GM23248 (cell line): ENCODE measurements at regions not wholly inside any gene's neighbourhood (a gene's known extent, or its start where the extent isn't known, plus 50 kb on each side); places are given as distances from the start of the nearest gene placed in this dataset.

Source experiments
- DNase-seq: peaks from one replicate; pipeline ENCODE4 v3.0.0-alpha.2; 2015
- H2AFZ ChIP-seq: fragments of 200-600 bp; sonication (generic); 2 replicates; pipeline ENCODE4 v1.6.1; 2016; ENCODE audit warnings: antibody characterized with exemption
- H3F3A ChIP-seq: fragments of 200-600 bp; sonication (generic); 2 replicates; pipeline ENCODE4 v1.6.1; 2016; ENCODE audit warnings: mild to moderate bottlenecking, antibody characterized with exemption, mixed run types; ENCODE audit not compliant: insufficient read depth
- H3K27ac ChIP-seq: fragments of 200-600 bp; sonication (generic); 2 replicates; pipeline ENCODE4 v1.5.1; 2016; ENCODE audit warnings: mild to moderate bottlenecking
- H3K27me3 ChIP-seq: fragments of 200-600 bp; sonication (generic); replicated peaks from 2 replicates; pipeline ENCODE4 v1.6.1; 2016; ENCODE audit warnings: mild to moderate bottlenecking; ENCODE audit not compliant: insufficient read depth
- H3K36me3 ChIP-seq: fragments of 200-600 bp; sonication (generic); 2 replicates; pipeline ENCODE4 v1.6.1; 2016; ENCODE audit warnings: low read depth, mild to moderate bottlenecking
- H3K4me1 ChIP-seq: fragments of 200-600 bp; sonication (generic); 2 replicates; pipeline ENCODE4 v1.6.1; 2016; ENCODE audit warnings: mild to moderate bottlenecking; ENCODE audit not compliant: insufficient read depth
- H3K4me2 ChIP-seq: fragments of 200-600 bp; sonication (generic); one replicate; pipeline ENCODE4 v1.6.1; 2016; ENCODE audit warnings: mild to moderate bottlenecking; ENCODE audit not compliant: unreplicated experiment
- H3K4me3 ChIP-seq: fragments of 200-600 bp; sonication (generic); 2 replicates; pipeline ENCODE4 v1.5.1; 2016; ENCODE audit warnings: mild to moderate bottlenecking
- H3K79me2 ChIP-seq: fragments of 200-600 bp; sonication (generic); 2 replicates; pipeline ENCODE4 v1.6.1; 2016; ENCODE audit warnings: mild to moderate bottlenecking; ENCODE audit not compliant: insufficient read depth
- H3K9ac ChIP-seq: fragments of 200-600 bp; sonication (generic); 2 replicates; pipeline ENCODE4 v1.6.1; 2016; ENCODE audit warnings: mild to moderate bottlenecking
- H3K9me2 ChIP-seq: fragments of 200-600 bp; sonication (generic); 2 replicates; pipeline ENCODE4 v1.6.1; 2016; ENCODE audit warnings: mixed run types, mild to moderate bottlenecking, moderate library complexity; ENCODE audit not compliant: insufficient read depth
- H3K9me3 ChIP-seq: fragments of 200-600 bp; sonication (generic); one replicate; pipeline ENCODE4 v1.6.1; 2017; ENCODE audit warnings: low read depth
- H4K20me1 ChIP-seq: fragments of 200-600 bp; sonication (generic); 2 replicates; pipeline ENCODE4 v1.6.0; 2016; ENCODE audit not compliant: insufficient read depth
- EZH2 ChIP-seq: fragments of 200-600 bp; sonication (generic); IDR thresholded peaks from 2 replicates; pipeline ENCODE4 v1.6.1; 2018; ENCODE audit warnings: antibody characterized with exemption, mild to moderate bottlenecking; ENCODE audit not compliant: insufficient read depth, poor library complexity, severe bottlenecking
- EZH2phosphoT487 ChIP-seq: fragments of 200-600 bp; sonication (generic); IDR thresholded peaks from 2 replicates; pipeline ENCODE4 v1.6.1; 2018; ENCODE audit warnings: antibody characterized with exemption, moderate library complexity, mild to moderate bottlenecking, low read depth; ENCODE audit not compliant: insufficient read depth
- WGBS, 2 experiments: methylation state at CpG; one replicate each; pipeline ENCODE4 v1.1.6; 2015 to 2017; ENCODE audit warnings: low lambda C conversion rate in 2 of 2, low coverage in 1 of 2; ENCODE audit errors: missing lambda C conversion rate in 2 of 2; 5-methylcytosine and 5-hydroxymethylcytosine counted together
- in situ Hi-C: fragments of 300-500 bp; cut with MboI; formaldehyde crosslinking; loops from 2 replicates; pipeline ENCODE4 v1.15.0; 2020

DNA sequence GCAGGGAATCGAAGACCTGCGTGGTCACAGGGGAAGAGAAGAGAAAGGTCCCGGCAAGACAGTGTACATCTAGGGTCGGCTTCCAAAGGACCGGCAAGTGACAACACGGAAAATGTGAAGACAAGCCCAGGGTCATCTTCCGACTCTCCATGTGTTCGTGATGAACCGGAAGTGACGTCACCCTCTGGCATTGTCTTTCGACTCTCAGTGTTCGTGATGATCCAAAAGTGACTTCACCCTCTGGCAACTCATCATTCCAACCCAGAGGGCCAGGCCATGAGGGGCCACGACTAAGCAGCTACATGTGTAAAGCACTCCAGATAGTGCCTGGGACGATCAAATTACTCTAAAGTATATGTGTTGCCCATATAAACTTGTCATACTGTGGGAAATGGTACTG lies 290.8 kb downstream of the THBS2 start:
- Histone ChIP-seq H3K4me2 (no peak overlapping the region), H2AFZ (peak overlapping the region; percentile 26), H3F3A (peaks cover 21% of the 10 kb centered on the region), H3K27ac (no peak overlapping the region), H3K9me2 (no peaks in the 10 kb centered on the region), H3K4me3 (no peak overlapping the region), H3K4me1 (peaks cover 22% of the 10 kb centered on the region), H3K27me3 (no peaks in the 10 kb centered on the region), H3K79me2 (no peaks in the 10 kb centered on the region), H3K9me3 (no peaks in the 10 kb centered on the region), H4K20me1 (no peaks in the 10 kb centered on the region), H3K36me3 (no peaks in the 10 kb centered on the region), H3K9ac (no peak overlapping the region)
- TF ChIP-seq EZH2 (no peak), EZH2phosphoT487 (no peak)
- peak; percentile 82 for DNase-seq
- WGBS, 2 experiments: 21 to 23% methylated on average over 14 of the region's 14 CpGs
- in situ Hi-C loops: loop anchor here (25.0 kb wide), 1 partner anchor 249 kb away; no protein-coding TSS in a partner anchor

DNA sequence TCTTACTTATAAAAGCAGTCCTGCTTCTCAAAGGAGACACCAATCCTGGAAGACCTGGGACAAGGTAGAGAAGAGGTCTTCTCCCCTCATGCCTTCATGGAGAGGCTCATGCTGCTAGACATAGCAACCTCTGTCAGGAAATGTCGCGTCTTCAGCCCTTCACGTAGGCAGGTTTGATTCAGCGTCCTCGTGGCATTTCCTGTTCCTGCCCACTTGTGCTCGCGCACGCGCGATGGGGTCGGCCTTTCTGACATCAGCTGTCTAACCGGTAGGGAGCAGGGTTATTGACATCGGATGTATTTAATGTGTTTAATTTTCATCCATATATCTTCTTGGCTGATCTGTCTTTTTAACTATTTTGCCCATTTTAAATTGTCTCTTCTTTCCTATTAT lies 292.4 kb downstream of the THBS2 start:
- no peaks in the 10 kb centered on the region for H3K36me3 ChIP-seq
- no peak for DNase-seq
- H3K4me2 ChIP-seq: no peak overlapping the region
- H4K20me1 ChIP-seq: no peaks in the 10 kb centered on the region
- H3K9me2 ChIP-seq: no peaks in the 10 kb centered on the region
- H2AFZ ChIP-seq: no peak overlapping the region
- no peak overlapping the region for H3K9ac ChIP-seq
- H3K27me3 ChIP-seq: no peaks in the 10 kb centered on the region
- in situ Hi-C loops: loop anchor here (25.0 kb wide), 1 partner anchor 251 kb away; no protein-coding TSS in a partner anchor
- H3K9me3 ChIP-seq: no peaks in the 10 kb centered on the region
- WGBS, 2 experiments: 87 to 93% methylated on average over 13 of the region's 13 CpGs
- no peak overlapping the region for H3K4me3 ChIP-seq
- H3K79me2 ChIP-seq: no peaks in the 10 kb centered on the region
- TF ChIP-seq EZH2phosphoT487: no peak
- no peak for TF ChIP-seq EZH2
- no peak overlapping the region for H3K27ac ChIP-seq
- peaks cover 28% of the 10 kb centered on the region for H3K4me1 ChIP-seq
- peaks cover 21% of the 10 kb centered on the region for H3F3A ChIP-seq

DNA sequence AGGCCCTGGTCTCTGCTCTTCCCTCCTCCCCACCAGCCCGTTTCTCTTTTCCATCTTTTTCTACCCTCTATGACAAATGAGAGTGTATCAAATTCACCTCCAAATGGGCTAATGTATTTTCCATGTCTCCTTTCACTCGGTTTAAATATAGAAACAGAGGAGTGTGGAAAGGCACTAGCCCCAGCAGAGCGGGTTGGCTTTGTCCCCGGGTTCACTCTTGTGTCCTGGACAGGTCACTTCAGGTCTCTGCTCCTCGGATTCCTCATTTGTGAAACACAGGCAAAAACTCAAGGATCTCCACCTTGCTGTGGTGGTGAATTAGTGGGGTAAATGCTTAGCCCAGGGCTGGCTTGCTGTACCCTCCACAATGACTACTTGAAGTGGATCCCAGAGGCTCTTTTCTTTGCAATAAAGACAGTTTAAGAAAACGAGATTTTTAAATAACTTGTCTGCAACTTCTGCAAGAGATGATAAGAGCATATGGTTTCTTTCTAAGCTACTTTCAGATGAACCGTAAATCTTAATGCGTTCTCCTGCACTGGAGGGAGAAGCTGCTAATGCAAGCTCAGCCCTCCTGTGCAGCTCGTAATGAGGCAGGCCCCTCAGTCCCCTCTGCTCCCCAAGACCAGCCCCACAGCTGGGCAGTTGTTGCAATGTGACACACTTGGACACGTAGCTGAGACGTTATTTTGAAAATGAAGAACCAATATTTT lies 292.9 kb downstream of the THBS2 start:
- peaks cover 21% of the 10 kb centered on the region for H3F3A ChIP-seq
- no peaks in the 10 kb centered on the region for H3K27me3 ChIP-seq
- H3K4me2 ChIP-seq: no peak overlapping the region
- TF ChIP-seq EZH2phosphoT487 (no peak), EZH2 (no peak)
- no peaks in the 10 kb centered on the region for H3K9me3 ChIP-seq
- no peak overlapping the region for H2AFZ ChIP-seq
- no peaks in the 10 kb centered on the region for H3K9me2 ChIP-seq
- no peak for DNase-seq
- H3K4me3 ChIP-seq: no peak overlapping the region
- no peak overlapping the region for H3K9ac ChIP-seq
- in situ Hi-C loops: loop anchor here (25.0 kb wide), 1 partner anchor 252 kb away; no protein-coding TSS in a partner anchor
- 84 to 87% methylated on average over 11 of the region's 11 CpGs for WGBS, 2 experiments
- H3K79me2 ChIP-seq: no peaks in the 10 kb centered on the region
- H3K27ac ChIP-seq: no peak overlapping the region
- H3K4me1 ChIP-seq: peaks cover 30% of the 10 kb centered on the region
- no peaks in the 10 kb centered on the region for H4K20me1 ChIP-seq
- H3K36me3 ChIP-seq: no peaks in the 10 kb centered on the region

DNA sequence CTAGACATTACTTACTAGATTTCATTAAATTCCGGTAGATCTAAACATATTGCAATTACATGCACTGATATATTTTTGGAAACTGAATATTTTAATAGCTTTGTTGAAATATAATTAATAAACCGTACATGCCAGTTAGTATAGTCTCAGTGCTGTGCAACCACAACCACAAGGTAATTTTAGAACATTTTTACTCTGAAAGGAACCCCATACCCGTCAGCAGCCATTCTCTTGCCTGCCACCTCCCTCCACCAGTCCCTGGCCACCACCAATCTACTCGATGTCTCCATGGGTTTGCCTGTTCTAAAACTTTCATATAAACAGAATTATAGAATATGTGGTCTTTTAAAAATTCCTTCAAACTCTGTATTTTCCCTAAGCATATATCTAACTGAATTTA lies 293.9 kb downstream of the THBS2 start:
- Histone ChIP-seq H3K4me1 (peaks cover 26% of the 10 kb centered on the region), H3K4me2 (no peak overlapping the region), H4K20me1 (no peaks in the 10 kb centered on the region), H3F3A (peaks cover 11% of the 10 kb centered on the region), H2AFZ (no peak overlapping the region), H3K4me3 (no peak overlapping the region), H3K27me3 (no peaks in the 10 kb centered on the region), H3K9me2 (no peaks in the 10 kb centered on the region), H3K79me2 (no peaks in the 10 kb centered on the region), H3K36me3 (no peaks in the 10 kb centered on the region), H3K27ac (no peak overlapping the region), H3K9ac (no peak overlapping the region), H3K9me3 (no peaks in the 10 kb centered on the region)
- TF ChIP-seq EZH2phosphoT487 (no peak), EZH2 (no peak)
- in situ Hi-C loops: loop anchor here (10.0 to 25.0 kb wide), 2 partner anchors 253 to 555 kb away; no protein-coding TSS in a partner anchor
- WGBS, 2 experiments: 93 to 95% methylated on average over 4 of the region's 4 CpGs
- no peak for DNase-seq
